Aorta (tissue), 5 donors: ENCODE measurements at regions not wholly inside any gene's neighbourhood (a gene's known extent, or its start where the extent isn't known, plus 50 kb on each side); places are given as distances from the start of the nearest gene placed in this dataset.

ENCODE experiments used
- ATAC-seq: fragments of 200-7000 bp; cut with Tn5 transposase; one replicate; pipeline ENCODE4 v1.9.1; 2022; ENCODE audit warnings: moderate library complexity; ENCODE audit not compliant: low FRiP score
- DNase-seq, 2 donors: peaks; one replicate each; pipeline ENCODE4 v3.0.0-alpha.2; 2020
- H3K27ac ChIP-seq, 2 donors: one replicate each; pipeline ENCODE4 v1.5.1; 2013; ENCODE audit warnings: low read length in 2 of 2, mild to moderate bottlenecking in 2 of 2, moderate library complexity in 2 of 2, control low read depth in 1 of 2, inconsistent platforms in 1 of 2, low read depth in 1 of 2
- H3K27me3 ChIP-seq, 2 donors: one replicate each; pipeline ENCODE4 v1.6.1; 2013; ENCODE audit warnings: control low read depth in 1 of 2, low read length in 1 of 2, mild to moderate bottlenecking in 1 of 2, moderate library complexity in 1 of 2; ENCODE audit not compliant: insufficient read depth in 2 of 2, control insufficient read depth in 1 of 2
- H3K36me3 ChIP-seq, 2 donors: one replicate each; pipeline ENCODE4 v1.6.1; 2013; ENCODE audit warnings: control low read depth in 1 of 2, low read length in 1 of 2, mild to moderate bottlenecking in 1 of 2; ENCODE audit not compliant: insufficient read depth in 2 of 2, control insufficient read depth in 1 of 2
- H3K4me1 ChIP-seq, 2 donors: one replicate each; pipeline ENCODE4 v1.6.1; 2013; ENCODE audit warnings: low read length in 2 of 2, control low read depth in 1 of 2, mild to moderate bottlenecking in 1 of 2, moderate library complexity in 1 of 2; ENCODE audit not compliant: insufficient read depth in 2 of 2, control insufficient read depth in 1 of 2
- H3K4me3 ChIP-seq, 2 donors: one replicate each; pipeline ENCODE4 v1.5.1; 2013; ENCODE audit warnings: low read length in 2 of 2, control low read depth in 1 of 2, mild to moderate bottlenecking in 1 of 2
- H3K9me3 ChIP-seq: one replicate; pipeline ENCODE4 v1.6.1; 2013; ENCODE audit warnings: mild to moderate bottlenecking, low read length; ENCODE audit not compliant: control insufficient read depth
- WGBS, 2 donors: extraction: QIAGEN DNeasy Blood & Tissue Kit; methylation state at CpG; one replicate each; pipeline ENCODE4 v1.1.7; 2013; 5-methylcytosine and 5-hydroxymethylcytosine counted together
- intact Hi-C, 2 donors: fragments of 100-400 bp; cut with DNase I; formaldehyde crosslinking; loops; one replicate each; pipeline versions ENCODE4 v1.14.2 to v1.15.0; 2022
- donor health status: healthy with polysubstance abuse.
- donor health status: Bipolar disorder and iron deficiency.
- donor health status: DM: no; HTN: no; CAD: no.
- donor health status: DM: no; HTN: no; CAD: no.
- donor health status: DM: yes; HTN: yes; CAD: no.

- H3K27ac ChIP-seq, result no peak overlapping the region
- H3K4me1 ChIP-seq, result no peaks in the 10 kb centered on the region
- H3K4me3 ChIP-seq, result no peak overlapping the region
- no peaks in the 10 kb centered on the region for H3K36me3 ChIP-seq
- no peaks in the 10 kb centered on the region for H3K27me3 ChIP-seq
- no peak for DNase-seq
- 68 to 74% methylated on average over 6 of the region's 6 CpGs for WGBS, 2 donors
- no peaks in the 10 kb centered on the region for H3K9me3 ChIP-seq
- intact Hi-C loops, result no loop called here
- ATAC-seq, result no peak
These were observed 429.0 kb upstream of the ATP11B start for GRCh38 chr3:182364323-182364722.

DNA sequence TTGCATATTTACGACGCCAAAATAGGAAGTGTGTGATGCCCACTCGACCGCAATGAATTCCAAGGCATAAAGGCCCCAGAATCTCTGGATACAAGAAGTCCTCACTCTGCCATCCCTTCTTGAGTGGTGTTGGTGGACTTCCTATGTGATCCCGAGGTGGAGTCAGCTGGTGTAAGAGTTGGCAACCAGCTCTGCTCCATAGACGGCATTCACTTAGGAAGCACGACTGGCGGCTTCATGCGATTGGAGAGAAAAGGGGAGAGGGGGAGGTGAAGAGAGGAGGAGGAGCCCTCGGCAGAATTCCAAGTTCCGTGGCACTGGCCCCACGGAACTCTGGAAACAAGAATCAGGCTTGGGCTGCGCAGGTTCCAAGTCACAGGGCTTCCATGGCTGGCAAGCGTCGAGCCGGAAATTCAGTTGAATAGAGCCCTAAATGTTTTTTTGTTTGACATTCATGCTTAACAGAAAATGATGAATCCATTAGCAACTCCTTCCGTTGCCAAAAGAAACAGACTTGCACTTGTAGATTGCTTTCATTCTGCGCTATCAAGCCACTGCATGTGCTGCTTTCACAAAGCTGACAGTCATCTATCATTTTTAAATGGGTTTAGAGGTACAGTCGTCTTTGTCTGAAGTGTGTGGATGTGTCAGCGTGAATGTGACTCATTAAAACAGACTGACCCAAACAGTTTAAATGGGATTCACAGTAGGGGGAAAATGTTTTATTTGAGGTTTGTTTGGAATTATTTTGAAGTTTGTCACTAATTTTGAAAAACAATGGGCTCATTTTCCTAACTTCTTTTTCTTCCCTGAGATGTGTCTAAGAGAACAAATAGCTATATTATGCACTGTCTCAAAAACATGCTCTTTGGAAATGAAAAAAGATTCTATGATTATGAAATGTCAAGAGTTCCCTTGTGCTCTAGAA is 428.3 kb upstream of the ATP11B start:
- WGBS, 2 donors, result 49 to 52% methylated on average over 20 of the region's 20 CpGs

DNA sequence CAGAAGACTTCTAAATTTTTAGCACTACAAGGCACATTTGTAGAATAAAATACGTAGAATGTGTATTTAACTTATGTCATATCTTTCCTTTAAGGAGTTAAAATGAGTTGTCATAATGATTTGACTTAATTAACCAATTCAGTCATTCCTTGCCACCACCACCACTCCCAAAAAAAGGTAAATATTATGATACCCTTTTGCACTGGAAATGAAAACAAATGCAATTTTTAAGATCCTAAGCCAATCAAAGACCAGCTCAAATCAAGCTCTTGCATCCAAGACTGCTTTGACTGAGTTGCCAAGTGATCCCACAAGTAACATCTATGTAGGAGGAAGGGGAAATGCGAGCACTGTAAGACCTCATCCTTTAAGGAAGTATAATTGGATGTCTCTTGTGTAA is 426.6 kb upstream of the ATP11B start:
- H3K27ac ChIP-seq, result no peak overlapping the region
- intact Hi-C loops, result no loop called here
- DNase-seq (no peak), ATAC-seq (no peak)
- no peak overlapping the region for H3K4me3 ChIP-seq
- H3K4me1 ChIP-seq, result no peaks in the 10 kb centered on the region
- H3K36me3 ChIP-seq, result no peaks in the 10 kb centered on the region
- WGBS, 2 donors, result 39 to 59% methylated on average over 2 of the region's 2 CpGs
- no peaks in the 10 kb centered on the region for H3K9me3 ChIP-seq
- no peaks in the 10 kb centered on the region for H3K27me3 ChIP-seq

More for the DNA sequence above, 428.3 kb upstream of the ATP11B start:
- no peak for ATAC-seq
- no peaks in the 10 kb centered on the region for H3K36me3 ChIP-seq
- no peak overlapping the region for H3K4me3 ChIP-seq
- H3K27ac ChIP-seq, result no peak overlapping the region
- intact Hi-C loops, result no loop called here
- H3K9me3 ChIP-seq, result no peaks in the 10 kb centered on the region
- no peaks in the 10 kb centered on the region for H3K27me3 ChIP-seq
- no peaks in the 10 kb centered on the region for H3K4me1 ChIP-seq
- DNase-seq, result no peak

DNA sequence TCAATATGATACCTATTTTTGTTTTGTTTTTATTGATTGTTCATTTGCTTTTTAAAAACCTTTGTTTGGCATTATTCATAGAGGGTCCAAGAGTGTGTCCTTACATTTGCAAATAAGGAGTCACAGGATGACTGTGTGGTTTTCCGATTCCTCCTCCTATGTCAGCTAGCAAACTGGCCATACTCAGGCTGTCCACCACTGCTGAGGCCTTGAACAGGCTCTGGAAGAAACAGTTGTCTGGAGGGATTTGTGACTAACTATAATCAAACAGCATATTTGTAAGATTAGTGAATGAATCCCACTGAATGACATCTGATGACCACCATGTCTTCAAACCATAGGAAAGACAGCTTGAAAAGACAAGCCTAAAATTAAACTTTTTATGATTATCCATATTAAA is 423.4 kb upstream of the ATP11B start:
- ATAC-seq (no peak), DNase-seq (no peak)
- 89 to 96% methylated on average over 1 of the region's 1 CpG for WGBS, 2 donors
- H3K27me3 ChIP-seq, result no peaks in the 10 kb centered on the region
- intact Hi-C loops, result no loop called here
- H3K9me3 ChIP-seq, result no peaks in the 10 kb centered on the region
- no peaks in the 10 kb centered on the region for H3K4me1 ChIP-seq
- H3K4me3 ChIP-seq, result no peak overlapping the region
- H3K27ac ChIP-seq, result no peak overlapping the region
- H3K36me3 ChIP-seq, result no peaks in the 10 kb centered on the region

DNA sequence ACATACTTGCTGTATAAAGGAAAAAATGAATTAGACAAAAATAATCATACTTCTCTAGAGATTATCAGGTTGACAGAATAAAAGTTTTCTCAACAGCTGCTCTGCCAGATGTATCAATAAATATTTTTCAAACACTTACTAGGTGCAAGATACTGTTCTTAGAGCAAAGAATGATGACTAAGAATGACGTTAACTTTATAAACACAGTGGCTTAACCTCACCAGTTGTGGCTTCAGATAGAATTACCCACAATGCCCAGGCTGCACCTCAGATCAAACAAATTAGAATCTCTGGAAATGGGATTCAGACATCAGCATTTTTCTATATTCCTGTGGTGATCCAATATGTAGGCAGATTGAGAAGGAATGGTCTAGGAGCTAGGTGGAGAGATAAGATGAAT is 422.4 kb upstream of the ATP11B start:
- Histone ChIP-seq H3K36me3 (no peaks in the 10 kb centered on the region), H3K4me1 (no peaks in the 10 kb centered on the region), H3K4me3 (no peak overlapping the region), H3K27ac (no peak overlapping the region), H3K27me3 (no peaks in the 10 kb centered on the region), H3K9me3 (no peaks in the 10 kb centered on the region)
- 46 to 67% methylated on average over 1 of the region's 1 CpG for WGBS, 2 donors
- no peak for ATAC-seq
- intact Hi-C loops, result no loop called here
- DNase-seq, result no peak

DNA sequence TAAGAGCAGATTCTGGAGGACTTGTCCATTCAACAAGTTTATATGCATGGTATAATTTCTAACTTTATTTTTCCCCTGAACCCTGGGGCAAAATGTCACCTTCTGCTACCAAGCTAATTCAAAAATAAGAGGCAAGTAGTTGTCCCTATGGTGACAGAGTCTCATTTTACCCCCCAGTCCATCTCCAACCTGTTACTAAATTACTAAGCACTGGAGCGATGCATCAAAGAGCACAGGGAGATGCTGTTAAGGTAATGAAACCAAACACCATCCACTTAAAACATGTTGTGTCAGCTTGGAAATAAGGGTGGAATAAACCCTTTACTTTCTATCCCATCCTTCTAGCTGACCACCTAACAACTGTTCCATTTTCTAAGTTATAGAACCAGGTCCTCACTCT is 417.4 kb upstream of the ATP11B start:
- Histone ChIP-seq H3K36me3 (no peaks in the 10 kb centered on the region), H3K27me3 (no peaks in the 10 kb centered on the region), H3K4me3 (no peak overlapping the region), H3K27ac (no peak overlapping the region), H3K4me1 (no peaks in the 10 kb centered on the region), H3K9me3 (no peaks in the 10 kb centered on the region)
- intact Hi-C loops, result no loop called here
- no peak for DNase-seq
- no peak for ATAC-seq
- WGBS, 2 donors, result 84 to 91% methylated on average over 1 of the region's 1 CpG

GRCh38 chr3:182382112-182382857 is 411.0 kb upstream of the ATP11B start:
- no peaks in the 10 kb centered on the region for H3K27me3 ChIP-seq

DNA sequence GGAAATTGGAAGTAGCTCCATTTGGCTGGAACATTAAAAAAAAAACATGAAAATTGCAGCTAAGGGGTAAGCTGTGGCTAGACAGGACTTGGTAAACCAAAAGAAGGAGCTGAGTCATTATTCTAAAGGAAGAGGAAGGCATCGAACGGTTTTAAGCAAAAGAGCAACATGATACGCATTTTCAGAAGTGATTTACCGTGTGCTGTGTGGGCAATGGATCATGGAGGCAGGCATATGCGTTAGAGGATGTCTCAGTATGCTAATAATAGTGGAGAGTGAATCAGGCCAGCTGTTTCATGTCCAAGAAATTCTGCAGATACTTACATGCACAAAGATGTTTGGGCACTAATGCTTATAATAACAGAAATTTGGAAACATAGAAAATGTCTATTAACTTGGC is 409.1 kb upstream of the ATP11B start:
- Histone ChIP-seq H3K4me1 (no peaks in the 10 kb centered on the region), H3K9me3 (no peaks in the 10 kb centered on the region), H3K4me3 (no peak overlapping the region), H3K27ac (no peak overlapping the region), H3K36me3 (no peaks in the 10 kb centered on the region), H3K27me3 (no peaks in the 10 kb centered on the region)
- ATAC-seq (no peak), DNase-seq (no peak)
- WGBS, 2 donors, result 45 to 56% methylated on average over 5 of the region's 5 CpGs
- intact Hi-C loops, result no loop called here

More at GRCh38 chr3:182382112-182382857, 411.0 kb upstream of the ATP11B start:
- no peaks in the 10 kb centered on the region for H3K36me3 ChIP-seq
- no peak for DNase-seq
- H3K27ac ChIP-seq, result no peak overlapping the region
- no peaks in the 10 kb centered on the region for H3K4me1 ChIP-seq
- no peak overlapping the region for H3K4me3 ChIP-seq
- intact Hi-C loops, result no loop called here
- no peak for ATAC-seq
- 70 to 73% methylated on average over 4 of the region's 4 CpGs for WGBS, 2 donors
- H3K9me3 ChIP-seq, result no peaks in the 10 kb centered on the region

DNA sequence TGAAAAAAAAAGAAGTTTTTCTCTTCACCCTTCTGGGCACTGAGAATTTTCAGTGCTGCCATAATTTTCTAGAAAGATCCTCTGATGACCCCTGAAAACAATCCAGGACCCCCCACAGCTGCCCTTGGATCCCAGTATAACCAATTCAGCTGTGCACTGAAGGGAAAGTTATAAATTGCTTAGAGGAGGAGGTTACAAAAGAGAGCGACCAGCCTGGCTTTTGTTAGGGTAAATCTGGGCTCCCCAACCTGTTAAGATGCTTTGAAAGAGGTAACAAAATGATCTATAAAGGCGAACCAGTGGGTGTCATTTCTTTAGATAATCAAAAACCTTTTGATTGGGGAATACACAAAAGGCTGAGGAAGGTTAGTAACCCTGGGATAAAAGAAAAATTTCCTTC is 407.9 kb upstream of the ATP11B start:
- H3K27ac ChIP-seq, result no peak overlapping the region
- ATAC-seq (no peak), DNase-seq (no peak)
- H3K4me3 ChIP-seq, result no peak overlapping the region
- no peaks in the 10 kb centered on the region for H3K9me3 ChIP-seq
- no peaks in the 10 kb centered on the region for H3K4me1 ChIP-seq
- 30 to 46% methylated on average over 2 of the region's 2 CpGs for WGBS, 2 donors
- intact Hi-C loops, result no loop called here
- H3K27me3 ChIP-seq, result no peaks in the 10 kb centered on the region
- no peaks in the 10 kb centered on the region for H3K36me3 ChIP-seq
